ENCODE measurements at regions not wholly inside any gene's neighbourhood (a gene's known extent, or its start where the extent isn't known, plus 50 kb on each side); places are given as distances from the start of the nearest gene placed in this dataset.

DNA sequence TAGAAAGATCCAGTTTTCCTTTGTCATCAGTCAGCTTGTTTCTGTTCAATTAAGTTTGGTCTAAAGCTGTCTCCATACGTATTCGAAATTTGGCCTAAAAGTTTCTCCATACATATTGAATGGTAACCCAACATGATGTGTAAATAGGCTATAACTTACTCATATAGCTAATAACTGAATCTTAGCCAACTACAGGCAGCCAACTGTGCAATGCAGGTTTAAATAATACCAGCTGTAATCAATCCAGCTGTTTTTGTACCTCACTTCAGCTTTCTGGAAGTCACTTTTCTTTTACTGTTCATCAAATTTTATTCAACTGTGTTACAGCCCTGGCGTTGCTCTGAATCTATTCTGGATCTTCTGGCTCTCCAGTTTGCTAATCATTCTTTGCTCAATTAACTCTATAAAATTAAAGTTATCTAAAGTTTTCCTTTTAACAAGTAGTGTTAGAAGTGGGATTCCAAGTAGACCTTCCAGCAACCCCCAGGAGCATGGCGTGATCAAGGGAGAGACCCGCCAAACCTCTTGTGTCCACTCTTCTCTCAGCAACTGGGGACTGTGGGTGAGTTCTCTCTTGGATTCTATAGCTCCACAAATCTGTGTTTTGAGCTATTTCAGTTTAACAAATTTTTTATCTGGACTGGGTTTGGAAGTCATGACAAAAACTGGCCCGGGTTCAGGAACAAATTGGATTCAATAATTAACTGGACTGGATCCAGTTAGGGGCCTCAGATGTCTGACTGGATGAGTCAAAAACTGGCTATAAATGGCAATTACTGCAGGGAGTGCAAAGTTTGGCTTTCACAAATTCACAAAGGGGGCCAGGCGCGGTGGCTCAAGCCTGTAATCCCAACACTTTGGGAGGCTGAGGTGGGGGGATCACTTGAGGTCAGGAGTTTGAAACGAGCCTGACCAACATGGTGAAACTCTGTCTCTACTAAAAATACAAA lies 329.7 kb upstream of the ST6GAL2 start:
- intact Hi-C loops (cut with DNase I), result no loop called here
- no peaks in the 10 kb centered on the region for H3K27me3 ChIP-seq (replicated peaks; ENCODE audit: insufficient read depth)
- 79% methylated on average over 9 of the region's 9 CpGs for WGBS

DNA sequence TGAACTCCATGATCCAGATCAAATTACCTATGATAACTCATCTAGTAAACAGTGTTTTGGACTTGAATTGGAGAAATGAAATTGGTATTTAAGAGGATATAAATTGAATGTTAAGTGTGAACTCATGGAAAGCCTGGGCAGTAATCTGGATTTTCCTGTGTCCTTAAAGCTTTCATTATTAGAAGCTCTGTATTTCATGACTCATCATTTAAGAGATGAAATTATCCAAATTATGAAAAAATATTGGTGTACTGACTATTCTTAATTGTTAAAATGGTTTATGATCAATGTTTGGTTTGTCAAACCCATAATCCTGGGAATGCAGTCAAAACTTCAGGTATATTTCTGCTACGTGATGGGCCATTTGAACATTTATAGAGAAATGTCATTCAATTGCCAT lies 332.2 kb upstream of the ST6GAL2 start:
- Histone ChIP-seq H3K36me3 (no peaks in the 10 kb centered on the region), H3K27me3 (replicated peaks; ENCODE audit: insufficient read depth) (no peaks in the 10 kb centered on the region), H3K4me1 (replicated peaks) (no peaks in the 10 kb centered on the region), H3K27ac (no peak overlapping the region), H3K9me3 (no peaks in the 10 kb centered on the region), H3K4me3 (no peak overlapping the region)
- no peak for TF ChIP-seq POLR2A (IDR thresholded peaks at IDR 0.05)
- TF ChIP-seq POLR2AphosphoS5 (IDR thresholded peaks at IDR 0.05), result no peak
- TF ChIP-seq, protein P1, sequence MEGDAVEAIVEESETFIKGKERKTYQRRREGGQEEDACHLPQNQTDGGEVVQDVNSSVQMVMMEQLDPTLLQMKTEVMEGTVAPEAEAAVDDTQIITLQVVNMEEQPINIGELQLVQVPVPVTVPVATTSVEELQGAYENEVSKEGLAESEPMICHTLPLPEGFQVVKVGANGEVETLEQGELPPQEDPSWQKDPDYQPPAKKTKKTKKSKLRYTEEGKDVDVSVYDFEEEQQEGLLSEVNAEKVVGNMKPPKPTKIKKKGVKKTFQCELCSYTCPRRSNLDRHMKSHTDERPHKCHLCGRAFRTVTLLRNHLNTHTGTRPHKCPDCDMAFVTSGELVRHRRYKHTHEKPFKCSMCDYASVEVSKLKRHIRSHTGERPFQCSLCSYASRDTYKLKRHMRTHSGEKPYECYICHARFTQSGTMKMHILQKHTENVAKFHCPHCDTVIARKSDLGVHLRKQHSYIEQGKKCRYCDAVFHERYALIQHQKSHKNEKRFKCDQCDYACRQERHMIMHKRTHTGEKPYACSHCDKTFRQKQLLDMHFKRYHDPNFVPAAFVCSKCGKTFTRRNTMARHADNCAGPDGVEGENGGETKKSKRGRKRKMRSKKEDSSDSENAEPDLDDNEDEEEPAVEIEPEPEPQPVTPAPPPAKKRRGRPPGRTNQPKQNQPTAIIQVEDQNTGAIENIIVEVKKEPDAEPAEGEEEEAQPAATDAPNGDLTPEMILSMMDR (IDR thresholded peaks at IDR 0.05), result no peak
- no peak for DNase-seq (ENCODE audit: low spot score)
- WGBS, result 88% methylated on average over 1 of the region's 1 CpG
- intact Hi-C loops (cut with DNase I), result no loop called here

More for the DNA sequence above, 329.7 kb upstream of the ST6GAL2 start:
- no peak for DNase-seq (ENCODE audit: low spot score)
- H3K4me1 ChIP-seq (replicated peaks), result no peaks in the 10 kb centered on the region
- H3K4me3 ChIP-seq, result no peak overlapping the region
- H3K9me3 ChIP-seq, result no peaks in the 10 kb centered on the region
- no peaks in the 10 kb centered on the region for H3K36me3 ChIP-seq
- TF ChIP-seq, protein P1 (IDR thresholded peaks at IDR 0.05), result no peak
- TF ChIP-seq POLR2AphosphoS5 (IDR thresholded peaks at IDR 0.05), result no peak
- TF ChIP-seq POLR2A (IDR thresholded peaks at IDR 0.05), result no peak
- H3K27ac ChIP-seq, result no peak overlapping the region

DNA sequence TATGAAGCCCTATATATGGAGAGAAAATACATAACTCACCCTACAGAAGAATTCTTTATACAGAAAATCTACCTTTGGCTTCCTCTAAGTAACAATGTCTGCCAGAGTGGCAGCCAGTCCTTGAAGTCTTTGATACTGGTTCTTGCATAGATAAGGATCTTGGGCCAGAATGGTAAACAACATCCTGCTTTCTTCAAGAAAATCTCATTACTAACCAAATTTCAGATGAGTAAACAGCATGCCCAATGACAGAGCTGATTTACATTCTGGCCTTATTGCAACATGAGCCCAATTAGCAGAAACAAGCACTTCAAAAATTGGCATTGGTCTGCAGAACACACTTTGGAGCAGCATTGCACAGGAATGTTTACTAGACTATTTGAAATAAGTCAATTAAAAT lies 336.5 kb upstream of the ST6GAL2 start:
- H3K36me3 ChIP-seq, result no peaks in the 10 kb centered on the region
- no peak overlapping the region for H3K4me3 ChIP-seq
- intact Hi-C loops (cut with DNase I), result no loop called here
- no peak overlapping the region for H3K27ac ChIP-seq
- DNase-seq (ENCODE audit: low spot score), result no peak
- H3K4me1 ChIP-seq (replicated peaks), result no peaks in the 10 kb centered on the region
- TF ChIP-seq POLR2AphosphoS5 (IDR thresholded peaks at IDR 0.05), result no peak
- no peaks in the 10 kb centered on the region for H3K9me3 ChIP-seq
- no peaks in the 10 kb centered on the region for H3K27me3 ChIP-seq (replicated peaks; ENCODE audit: insufficient read depth)

- Histone ChIP-seq H3K9me3 (no peaks in the 10 kb centered on the region), H3K4me3 (no peak overlapping the region), H3K36me3 (no peaks in the 10 kb centered on the region), H3K27ac (no peak overlapping the region), H3K4me1 (replicated peaks) (no peaks in the 10 kb centered on the region), H3K27me3 (replicated peaks; ENCODE audit: insufficient read depth) (no peaks in the 10 kb centered on the region)
- TF ChIP-seq POLR2AphosphoS5 (IDR thresholded peaks at IDR 0.05) (no peak), POLR2A (IDR thresholded peaks at IDR 0.05) (no peak)
- TF ChIP-seq, protein P1 (IDR thresholded peaks at IDR 0.05), result no peak
- DNase-seq (ENCODE audit: low spot score), result no peak
- WGBS, result 73% methylated on average over 5 of the region's 5 CpGs
- intact Hi-C loops (cut with DNase I), result no loop called here
Measured at GRCh38 chr2:107235491-107236254, 349.7 kb upstream of the ST6GAL2 start.

DNA sequence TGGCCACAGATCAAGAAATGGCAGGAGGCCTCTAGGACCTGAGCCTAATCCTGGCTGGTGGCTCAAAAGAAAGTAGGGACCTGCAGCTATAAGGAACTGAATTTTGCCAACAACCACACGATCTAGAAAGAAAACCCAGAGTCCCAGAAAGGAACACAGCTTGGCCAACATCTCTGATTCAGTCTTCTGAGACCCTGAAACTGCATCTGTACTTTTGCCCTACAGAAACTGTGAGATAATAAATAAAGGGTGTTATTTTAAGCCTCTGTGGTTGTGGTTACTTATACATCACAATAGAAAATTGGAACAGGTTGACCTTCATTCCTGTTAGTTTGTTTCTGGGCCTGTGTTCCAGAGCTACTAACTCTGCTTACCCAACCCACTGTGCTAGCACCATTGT lies 356.8 kb upstream of the ST6GAL2 start:
- 70% methylated on average over 1 of the region's 1 CpG for WGBS
- intact Hi-C loops (cut with DNase I), result no loop called here

More for the DNA sequence above, 356.8 kb upstream of the ST6GAL2 start:
- Histone ChIP-seq H3K9me3 (no peaks in the 10 kb centered on the region), H3K36me3 (no peaks in the 10 kb centered on the region), H3K4me3 (no peak overlapping the region), H3K27me3 (replicated peaks; ENCODE audit: insufficient read depth) (no peaks in the 10 kb centered on the region), H3K27ac (no peak overlapping the region), H3K4me1 (replicated peaks) (no peaks in the 10 kb centered on the region)
- no peak for TF ChIP-seq POLR2AphosphoS5 (IDR thresholded peaks at IDR 0.05)
- TF ChIP-seq POLR2A (IDR thresholded peaks at IDR 0.05), result no peak
- TF ChIP-seq, protein P1 (IDR thresholded peaks at IDR 0.05), result no peak
- DNase-seq (ENCODE audit: low spot score), result no peak
